GM19238 (cell line): ENCODE measurements at regions not wholly inside any gene's neighbourhood (a gene's known extent, or its start where the extent isn't known, plus 50 kb on each side); places are given as distances from the start of the nearest gene placed in this dataset.

Experiments
- DNase-seq: peaks from one replicate; pipeline ENCODE4 v3.0.0; 2011; ENCODE audit warnings: low spot score; ENCODE audit not compliant: insufficient read length

GRCh38 chr2:19785447-19785846 is 116.3 kb downstream of the TTC32 start:
- DNase-seq: no peak

- no peak for DNase-seq
Observed at GRCh38 chr2:19784456-19784855, 117.3 kb downstream of the TTC32 start.

DNA sequence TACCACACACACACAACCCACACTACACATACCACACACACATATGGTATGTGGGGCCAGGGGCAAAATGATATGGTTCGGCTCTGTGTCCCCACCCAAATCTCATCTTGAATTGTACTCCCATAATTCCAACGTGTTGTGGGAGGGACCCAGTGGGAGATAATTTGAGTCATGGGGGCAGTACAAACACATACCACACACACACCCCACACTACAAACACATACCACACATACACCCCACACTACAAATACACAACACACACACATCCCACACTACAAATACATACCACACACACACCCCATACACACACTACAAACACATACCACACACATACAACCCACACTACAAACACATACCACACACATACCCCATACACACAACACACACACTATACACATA is 117.8 kb downstream of the TTC32 start:
- DNase-seq: no peak

DNA sequence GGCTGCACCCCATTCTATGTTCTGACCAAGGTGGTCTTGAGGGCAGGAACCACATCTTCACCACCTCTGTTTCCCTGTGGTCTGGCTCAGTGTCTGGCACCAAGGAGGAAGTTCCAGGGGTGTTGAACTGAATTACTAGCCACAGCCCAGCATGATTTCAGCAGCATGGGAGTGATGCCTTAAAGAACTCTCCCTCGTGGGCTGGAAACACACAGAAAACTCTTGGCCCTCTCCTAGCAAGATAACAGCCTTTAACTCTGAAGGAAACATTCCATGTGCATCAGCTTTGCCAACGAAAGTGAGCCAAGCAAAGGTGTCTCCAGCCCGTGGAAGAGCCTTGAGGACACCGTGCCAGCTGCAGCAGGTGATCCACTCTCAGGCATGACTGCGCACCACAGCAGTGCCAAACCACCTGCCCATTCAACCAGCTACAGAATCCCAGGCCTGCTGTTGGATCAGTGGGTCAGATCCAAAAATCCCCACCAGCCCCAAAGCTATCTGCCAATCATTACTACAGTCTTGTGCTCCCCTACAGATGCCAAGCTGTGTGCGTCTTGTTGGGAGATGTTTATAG is 124.8 kb downstream of the TTC32 start:
- DNase-seq: no peak

DNA sequence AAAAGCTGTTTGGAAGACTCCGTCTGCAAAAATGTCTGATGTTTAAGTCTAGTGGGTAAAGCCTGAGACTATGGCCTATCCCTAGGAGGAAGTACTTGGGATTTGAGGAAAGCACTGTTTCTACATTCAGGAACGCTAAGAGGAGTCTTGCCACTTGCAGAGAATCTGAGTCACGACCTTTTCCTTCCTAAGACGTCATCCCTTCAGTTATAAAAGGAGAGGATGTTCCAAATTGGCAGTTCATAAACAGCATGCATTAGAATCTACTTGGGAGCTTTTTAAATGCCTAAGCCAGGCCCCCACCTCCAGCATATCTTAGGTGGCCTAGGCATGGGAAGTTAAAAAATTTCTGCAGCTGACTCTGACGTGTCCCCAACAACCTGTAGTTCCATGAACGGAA is 125.9 kb downstream of the TTC32 start:
- no peak for DNase-seq

GRCh38 chr2:19775315-19775714 is 126.5 kb downstream of the TTC32 start:
- DNase-seq: no peak

- DNase-seq: no peak
Observed at GRCh38 chr2:19774805-19775176, 127.0 kb downstream of the TTC32 start.

DNA sequence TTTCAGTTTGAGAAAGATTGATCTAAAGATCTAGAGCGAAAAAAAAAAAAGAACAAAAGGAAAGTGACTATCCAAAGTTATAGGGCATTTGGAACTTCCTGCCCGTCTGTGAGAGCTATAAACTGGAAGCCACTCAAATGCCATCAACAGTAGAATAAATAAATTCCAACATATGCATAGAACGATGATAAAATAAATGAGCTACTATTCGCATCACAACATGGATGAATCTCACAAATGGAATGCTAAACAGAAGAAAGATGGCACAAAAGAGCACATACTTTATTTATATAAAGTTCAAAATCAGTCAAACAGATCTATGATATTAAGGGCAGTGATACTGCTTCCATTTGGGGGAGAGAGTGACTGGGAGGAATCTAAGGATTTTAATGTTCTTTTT is 128.8 kb downstream of the TTC32 start:
- no peak for DNase-seq

DNA sequence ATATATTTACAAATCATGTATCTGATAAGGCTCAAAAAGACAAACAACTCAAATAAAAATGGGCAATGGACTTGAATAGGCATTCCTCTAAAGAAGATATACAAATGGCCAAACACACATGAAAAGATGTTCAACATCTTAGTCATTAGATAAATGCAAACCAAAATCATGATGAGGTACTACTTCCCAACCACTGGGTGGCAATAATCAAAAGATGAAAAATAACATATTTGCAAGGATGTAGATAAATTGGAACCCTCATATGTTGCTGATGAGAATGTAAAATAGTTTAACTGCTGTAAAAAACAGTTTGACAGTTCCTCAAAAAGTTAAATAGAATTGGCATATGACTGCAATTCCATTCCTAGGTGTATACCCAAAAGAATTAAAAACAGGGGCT is 132.3 kb downstream of the TTC32 start:
- no peak for DNase-seq

DNA sequence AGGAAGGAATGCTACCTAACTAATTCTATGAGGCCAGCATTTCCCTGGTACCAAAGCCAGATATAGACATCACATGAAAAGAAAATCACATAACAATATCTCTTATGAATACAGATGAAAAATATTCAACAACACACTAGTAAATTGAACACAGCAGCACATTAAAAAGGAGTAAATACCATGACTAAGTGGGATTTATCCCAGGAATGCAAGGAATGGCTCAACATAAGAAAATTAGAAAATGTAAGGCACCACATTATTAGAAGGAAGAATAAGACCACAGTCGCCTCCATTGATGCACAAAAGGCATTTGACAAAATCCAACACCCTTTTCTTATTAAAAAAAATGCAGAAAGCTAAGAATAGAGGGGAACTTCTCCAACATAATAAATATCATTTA is 133.9 kb downstream of the TTC32 start:
- DNase-seq: no peak

GRCh38 chr2:19764998-19765397 is 136.8 kb downstream of the TTC32 start:
- no peak for DNase-seq

- no peak for DNase-seq
Observed at GRCh38 chr2:19763731-19764130, 138.1 kb downstream of the TTC32 start.

- no peak for DNase-seq
Observed at GRCh38 chr2:19762959-19763605, 138.7 kb downstream of the TTC32 start.

GRCh38 chr2:19762142-19762541 is 139.6 kb downstream of the TTC32 start:
- DNase-seq: no peak

DNA sequence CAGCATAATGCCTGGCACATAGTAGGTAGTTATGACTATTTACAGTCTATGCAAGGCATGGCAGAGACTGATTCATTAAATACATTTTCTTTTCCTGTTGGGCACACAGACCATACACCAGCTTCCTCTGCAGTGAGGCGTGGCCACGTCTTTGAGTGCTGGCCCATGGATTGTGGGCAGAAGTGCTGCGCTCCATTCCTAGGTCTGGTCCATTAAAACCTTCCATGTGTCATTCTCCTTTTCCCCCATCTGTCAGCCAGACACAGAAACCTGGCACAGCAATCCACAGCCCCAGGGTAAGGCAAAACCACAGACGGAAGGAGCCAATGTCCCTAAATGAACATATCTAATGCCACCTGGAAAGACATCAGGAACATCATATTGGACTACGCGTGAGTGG is 141.9 kb downstream of the TTC32 start:
- no peak for DNase-seq

DNA sequence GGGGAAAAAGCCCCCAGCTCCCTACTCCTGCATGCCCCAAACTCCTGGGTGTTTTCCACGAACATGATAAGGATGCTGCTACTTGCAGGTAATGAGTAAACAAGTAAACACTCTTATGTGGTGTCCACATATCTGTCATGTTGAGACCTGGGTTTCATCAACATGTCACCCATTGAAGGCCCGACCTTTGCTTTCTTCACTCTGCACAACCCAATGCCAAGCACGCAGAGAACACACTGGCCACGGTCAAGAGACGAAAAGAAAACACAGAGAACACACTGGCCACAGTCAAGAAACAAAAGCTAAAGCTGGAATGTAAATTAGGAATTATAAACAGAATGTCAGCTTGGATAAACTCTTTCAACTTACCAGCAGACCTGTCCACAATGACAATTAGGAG is 143.1 kb downstream of the TTC32 start:
- DNase-seq: no peak

GRCh38 chr2:19757586-19757985 is 144.2 kb downstream of the TTC32 start:
- no peak for DNase-seq

DNA sequence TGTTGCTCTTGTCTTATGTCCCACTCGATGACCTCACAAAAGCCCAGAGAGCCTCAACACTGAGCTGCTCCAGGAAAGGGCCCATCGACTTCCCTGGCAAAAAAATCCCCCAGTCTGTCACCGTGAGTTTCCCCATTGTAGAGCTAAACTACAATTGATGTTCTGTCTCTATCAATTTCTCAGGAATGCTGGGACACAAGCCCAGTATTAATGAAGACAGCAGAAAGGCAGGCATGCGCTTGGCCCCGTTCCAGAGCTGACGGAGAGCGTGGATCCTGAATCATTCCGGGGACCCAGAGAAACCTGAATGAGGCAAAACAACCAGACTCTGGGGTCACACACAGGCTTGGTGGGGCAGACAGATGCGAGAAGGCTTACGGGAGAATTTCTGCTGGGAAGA is 146.9 kb downstream of the TTC32 start:
- no peak for DNase-seq

GRCh38 chr2:19753818-19754217 is 148.0 kb downstream of the TTC32 start:
- DNase-seq: no peak

DNA sequence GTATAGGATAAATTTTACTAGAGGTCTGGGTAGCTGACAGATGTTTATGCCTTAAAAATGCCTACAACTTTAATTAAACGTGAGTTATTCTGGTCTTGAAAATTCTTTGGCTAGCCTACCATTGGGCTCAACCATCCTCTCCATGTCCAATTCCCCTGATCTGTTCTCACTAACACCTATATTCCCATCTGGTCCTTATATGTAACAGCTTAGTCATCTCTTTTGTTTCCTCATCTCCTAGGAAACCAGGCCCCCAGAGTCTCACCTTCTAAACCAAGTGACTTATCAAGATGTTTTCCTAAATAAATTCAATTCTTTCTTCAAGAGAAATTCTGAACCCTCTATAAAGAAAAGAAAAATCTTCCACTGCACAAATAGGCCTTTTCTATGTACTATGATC is 148.5 kb downstream of the TTC32 start:
- no peak for DNase-seq

GRCh38 chr2:19752500-19752899 is 149.3 kb downstream of the TTC32 start:
- DNase-seq: no peak

- no peak for DNase-seq
Observed at GRCh38 chr2:19751631-19752030, 150.2 kb downstream of the TTC32 start.

GRCh38 chr2:19750136-19750535 is 151.6 kb downstream of the TTC32 start:
- no peak for DNase-seq

- DNase-seq: no peak
Observed at GRCh38 chr2:19749507-19749836, 152.3 kb downstream of the TTC32 start.
